ENCODE measurements at regions not wholly inside any gene's neighbourhood (a gene's known extent, or its start where the extent isn't known, plus 50 kb on each side); places are given as distances from the start of the nearest gene placed in this dataset.
"Not testable (repeated sequence)": the region's sequence is repeated elsewhere in the genome, so short reads cannot be mapped to it uniquely, and the experiment has no call there.

DNA sequence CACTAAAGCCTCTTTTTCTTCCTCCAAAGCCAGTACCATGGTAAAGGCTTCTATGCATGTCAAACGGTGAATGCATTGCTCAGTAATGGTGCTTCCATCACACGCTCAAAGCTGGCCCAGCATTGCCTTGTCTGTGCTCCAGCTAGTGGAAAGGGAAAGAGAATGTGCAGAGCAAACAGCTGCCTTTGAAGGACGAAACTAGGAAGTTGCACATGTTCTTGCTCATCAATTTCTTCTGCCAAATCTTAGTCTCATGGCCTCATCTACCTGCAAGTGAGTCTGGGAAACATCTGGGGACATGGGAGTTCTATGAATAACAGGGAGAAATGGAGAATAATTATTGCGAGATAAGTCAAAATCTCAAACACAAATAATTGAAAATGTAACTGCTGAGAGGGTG is 216.5 kb upstream of the SSTR4 start:
- DNase-seq (ENCODE audit: low read depth), result no peak

DNA sequence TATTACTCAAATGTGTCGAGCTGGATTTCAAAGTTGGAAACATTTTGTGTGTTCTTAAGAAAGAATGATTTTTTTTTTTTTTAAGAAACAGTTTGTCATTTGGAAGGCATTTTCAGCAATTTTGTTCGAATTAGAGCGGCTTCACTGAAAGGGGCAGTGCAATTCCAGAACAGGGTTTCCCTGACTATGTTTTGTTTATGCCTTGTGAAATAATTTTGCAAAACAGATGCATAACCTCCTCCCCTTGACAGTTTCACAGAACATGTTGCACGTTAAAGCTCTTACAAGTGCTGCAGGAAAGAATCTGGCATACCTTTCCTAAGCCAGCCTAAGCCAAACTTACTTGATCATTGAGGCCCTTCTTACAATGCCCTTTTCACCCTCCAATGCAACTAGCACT is 216.0 kb upstream of the SSTR4 start:
- DNase-seq (ENCODE audit: low read depth), result no peak

- DNase-seq (ENCODE audit: low read depth), result no peak
Observed at GRCh38 chr20:22819784-22820183, 215.3 kb upstream of the SSTR4 start.

DNA sequence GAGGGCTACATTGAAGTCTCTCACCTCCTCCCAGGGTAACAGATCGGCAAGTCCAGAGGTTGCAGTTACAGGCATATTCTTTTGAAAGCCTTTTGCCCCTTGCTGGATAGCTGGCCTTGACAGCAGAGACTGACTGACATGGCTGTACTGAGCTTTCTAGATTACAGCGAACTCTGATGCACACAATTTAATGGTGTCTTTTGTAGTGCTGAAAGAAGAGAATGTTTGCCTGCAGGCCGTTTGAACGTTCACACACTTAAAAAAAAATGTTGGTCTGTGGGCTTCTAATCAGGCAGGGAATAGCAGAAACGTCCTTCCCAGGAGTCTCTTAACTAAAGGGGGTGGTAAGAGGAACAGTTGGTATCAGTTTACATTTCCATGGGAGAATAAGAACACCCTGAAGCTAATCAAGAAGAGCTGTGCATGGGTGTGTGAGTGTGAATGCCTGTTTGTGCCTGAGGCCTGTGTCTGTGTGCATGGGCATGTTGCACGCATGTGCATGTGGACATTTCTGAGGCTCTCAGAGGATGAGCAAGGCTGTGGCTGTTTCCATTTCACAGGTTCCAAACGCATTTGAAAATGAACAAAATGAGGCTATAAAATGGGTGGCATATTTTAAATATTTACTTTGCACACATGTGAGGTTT is 213.9 kb upstream of the SSTR4 start:
- peak; percentile 10 for DNase-seq (ENCODE audit: low read depth)

DNA sequence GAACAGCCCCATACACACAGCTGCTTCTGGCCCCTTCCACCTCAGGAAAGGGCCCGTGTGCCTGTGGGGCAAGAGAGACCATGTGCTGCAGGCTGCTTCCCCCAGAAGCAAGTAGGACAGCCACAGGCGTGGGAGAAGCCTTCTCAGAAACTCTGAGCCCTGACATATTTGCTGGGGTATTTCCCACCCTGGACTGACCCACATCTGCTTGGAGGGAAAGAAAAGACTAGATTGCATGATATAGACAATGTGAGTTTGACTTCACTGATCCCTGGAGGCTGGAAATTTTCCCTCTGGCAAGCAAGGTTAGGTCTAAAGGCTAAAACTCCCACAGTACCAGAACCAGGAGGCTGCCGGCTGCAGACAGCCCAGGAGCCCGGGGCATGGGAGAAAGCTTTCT is 213.3 kb upstream of the SSTR4 start:
- no peak for DNase-seq (ENCODE audit: low read depth)

- DNase-seq (ENCODE audit: low read depth), result no peak
Observed at GRCh38 chr20:22823119-22823518, 212.0 kb upstream of the SSTR4 start.

- DNase-seq (ENCODE audit: low read depth), result no peak
Observed at GRCh38 chr20:22824077-22824476, 211.0 kb upstream of the SSTR4 start.

- DNase-seq (ENCODE audit: low read depth), result no peak
Observed at GRCh38 chr20:22825076-22825475, 210.0 kb upstream of the SSTR4 start.

- DNase-seq (ENCODE audit: low read depth), result no peak
Observed at GRCh38 chr20:22825546-22825945, 209.6 kb upstream of the SSTR4 start.

DNA sequence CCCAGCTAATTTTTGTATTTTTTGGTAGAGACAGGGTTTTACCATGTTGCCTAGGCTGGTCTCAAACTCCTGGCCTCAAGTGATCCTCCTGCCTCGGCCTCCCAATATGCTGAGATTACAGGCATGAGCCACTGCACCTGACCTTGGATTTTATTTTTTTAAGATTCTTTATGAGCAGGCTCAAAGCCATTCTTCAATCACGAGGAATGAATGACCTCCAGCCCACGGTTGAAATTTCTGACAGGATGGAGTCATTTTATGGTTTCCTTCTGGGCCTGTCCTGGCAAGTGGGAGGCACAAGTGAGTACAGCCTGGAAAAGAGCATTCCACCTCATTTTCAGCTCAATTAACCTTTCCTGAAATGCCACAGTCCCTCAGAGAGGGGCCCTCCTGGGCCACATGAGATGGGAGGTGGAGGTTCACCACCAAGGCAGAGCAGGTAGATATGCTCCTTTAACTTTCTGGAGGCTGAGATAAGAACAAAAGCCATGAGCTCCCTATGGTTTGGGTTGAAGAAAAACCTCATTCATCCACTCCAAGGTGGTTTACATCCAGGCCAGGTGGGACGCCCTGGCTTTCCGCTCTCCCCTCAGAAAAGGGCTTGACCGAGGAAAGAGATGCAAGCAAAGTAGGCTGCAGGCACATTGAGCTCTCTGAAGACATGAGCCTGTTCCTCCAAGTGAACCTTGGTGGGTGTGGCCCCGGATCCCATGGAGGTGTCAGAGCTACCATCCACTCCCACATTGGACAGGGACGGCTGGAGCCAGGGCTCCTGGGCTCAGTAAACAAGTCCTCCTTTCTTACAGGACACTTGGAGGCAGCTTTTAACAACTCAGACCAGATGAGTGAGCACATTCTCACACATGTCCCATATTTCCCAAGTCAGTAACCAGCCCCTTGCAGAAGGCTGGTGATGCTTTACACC is 208.5 kb upstream of the SSTR4 start:
- no peak for DNase-seq (ENCODE audit: low read depth)

- no peak for DNase-seq (ENCODE audit: low read depth)
Observed at GRCh38 chr20:22827916-22828315, 207.2 kb upstream of the SSTR4 start.

- DNase-seq (ENCODE audit: low read depth), result no peak
Observed at GRCh38 chr20:22829356-22829755, 205.8 kb upstream of the SSTR4 start.

DNA sequence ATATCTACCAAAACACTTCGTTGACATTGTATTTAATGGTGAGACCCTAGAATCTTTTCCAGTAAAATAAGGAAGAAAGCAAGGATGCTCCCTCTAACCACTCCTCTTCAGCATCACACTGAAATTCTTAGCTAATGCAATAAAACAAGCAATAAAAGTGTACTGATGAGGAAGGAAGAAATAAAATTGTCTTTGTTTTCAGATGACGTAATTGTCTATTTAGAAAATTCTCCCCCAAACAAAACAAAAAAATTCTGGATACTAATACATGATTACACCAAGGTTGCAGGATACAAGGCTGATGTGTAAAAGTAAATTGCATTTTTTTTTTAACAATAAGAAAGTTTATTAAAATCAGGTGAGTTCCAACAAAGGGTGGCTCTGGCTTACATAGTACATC is 205.0 kb upstream of the SSTR4 start:
- DNase-seq (ENCODE audit: low read depth), result no peak

DNA sequence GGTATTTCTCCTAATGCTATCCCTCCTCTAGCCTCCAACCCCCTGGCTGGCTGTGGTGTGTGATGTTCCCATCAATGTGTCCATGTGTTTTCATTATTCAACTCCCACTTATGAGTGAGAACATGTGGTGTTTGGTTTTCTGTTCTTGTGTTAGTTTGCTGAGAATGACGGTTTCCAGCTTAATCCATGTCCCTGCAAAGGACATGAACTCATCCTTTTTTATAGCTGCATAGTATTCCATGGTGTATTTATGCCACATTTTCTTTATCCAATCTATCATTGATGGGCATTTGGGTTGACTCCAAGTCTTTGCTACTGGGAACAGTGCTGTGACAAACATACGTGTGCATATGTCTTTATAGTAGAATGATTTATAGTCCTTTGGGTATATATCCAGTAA is 204.4 kb upstream of the SSTR4 start:
- DNase-seq (ENCODE audit: low read depth), result not testable (repeated sequence)

GRCh38 chr20:22833851-22834250 is 201.3 kb upstream of the SSTR4 start:
- peak; percentile 11 for DNase-seq (ENCODE audit: low read depth)

DNA sequence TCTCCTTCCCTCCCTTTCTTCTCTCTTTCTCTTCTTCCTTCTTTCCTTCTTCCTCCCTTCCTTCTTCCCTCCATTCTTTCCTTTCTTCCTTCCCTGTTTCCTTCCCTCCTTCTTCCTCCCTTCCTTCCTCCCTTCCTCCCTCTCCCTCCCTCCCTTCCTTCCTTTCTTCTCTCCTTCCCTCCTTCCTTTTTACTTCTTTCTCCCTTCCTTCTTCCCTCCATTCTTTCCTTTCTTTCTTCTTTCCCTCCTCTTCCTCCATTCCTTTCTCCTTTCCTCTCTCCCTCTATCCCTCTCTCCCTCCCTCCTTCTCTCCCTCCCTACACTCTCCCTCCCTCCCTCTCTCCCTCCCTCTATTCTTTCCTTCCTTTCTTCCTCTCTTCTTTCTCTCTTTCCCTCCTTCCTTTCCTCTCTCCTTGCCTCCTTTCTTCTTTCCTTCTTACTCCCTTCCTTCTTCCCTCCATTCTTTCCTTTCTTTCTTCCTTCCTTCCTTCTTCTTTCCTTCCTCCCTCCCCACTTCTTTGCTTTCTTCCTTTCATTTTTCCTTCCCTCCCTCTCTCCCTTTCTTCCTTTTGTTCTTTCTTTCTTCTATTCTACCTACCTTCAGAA is 200.4 kb upstream of the SSTR4 start:
- DNase-seq (ENCODE audit: low read depth), result no peak

- peak; percentile 89 for DNase-seq (ENCODE audit: low read depth)
Observed at GRCh38 chr20:22836211-22836610, 198.9 kb upstream of the SSTR4 start.

DNA sequence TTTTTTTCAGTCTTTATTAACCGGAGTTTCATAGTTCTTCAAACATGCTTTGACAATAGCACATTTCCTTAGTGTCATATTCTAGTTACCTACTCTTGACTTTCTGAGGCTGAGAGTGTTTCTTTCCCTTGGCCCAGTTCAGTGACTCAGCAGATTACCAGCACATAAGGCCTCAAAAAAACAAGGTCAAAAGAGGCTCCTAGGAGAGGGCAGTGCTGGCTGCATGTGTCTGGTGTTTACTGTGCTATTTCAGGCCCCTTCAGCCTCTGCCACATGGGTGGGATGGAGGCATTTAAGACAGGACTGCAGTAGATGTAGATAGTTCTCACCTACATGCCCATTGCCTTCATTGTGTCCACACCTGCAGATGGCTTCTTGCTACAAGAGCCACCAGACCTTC is 198.2 kb upstream of the SSTR4 start:
- peak; percentile 57 for DNase-seq (ENCODE audit: low read depth)

- DNase-seq (ENCODE audit: low read depth), result no peak
Observed at GRCh38 chr20:22838001-22838400, 197.1 kb upstream of the SSTR4 start.

- DNase-seq (ENCODE audit: low read depth), result no peak
Observed at GRCh38 chr20:22841846-22842245, 193.3 kb upstream of the SSTR4 start.

DNA sequence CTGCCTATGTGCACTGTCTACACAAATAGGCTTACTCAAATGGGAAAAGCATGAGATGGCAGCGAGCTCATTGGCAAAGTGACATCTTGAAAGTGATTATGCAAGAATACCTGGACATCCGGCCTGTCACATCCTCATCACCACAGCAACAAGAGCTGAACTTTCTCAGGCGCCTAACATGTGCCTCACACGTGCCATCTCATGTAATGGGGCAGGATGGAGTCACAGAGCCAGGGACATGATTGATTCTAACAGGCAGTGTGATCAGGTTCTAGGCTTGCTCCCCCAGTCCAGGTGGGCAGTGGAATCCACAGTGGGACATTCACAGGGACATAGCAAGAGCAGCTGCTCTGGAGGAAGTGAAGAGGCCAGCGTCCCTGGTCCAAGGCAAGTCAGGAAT is 192.3 kb upstream of the SSTR4 start:
- DNase-seq (ENCODE audit: low read depth), result no peak

DNA sequence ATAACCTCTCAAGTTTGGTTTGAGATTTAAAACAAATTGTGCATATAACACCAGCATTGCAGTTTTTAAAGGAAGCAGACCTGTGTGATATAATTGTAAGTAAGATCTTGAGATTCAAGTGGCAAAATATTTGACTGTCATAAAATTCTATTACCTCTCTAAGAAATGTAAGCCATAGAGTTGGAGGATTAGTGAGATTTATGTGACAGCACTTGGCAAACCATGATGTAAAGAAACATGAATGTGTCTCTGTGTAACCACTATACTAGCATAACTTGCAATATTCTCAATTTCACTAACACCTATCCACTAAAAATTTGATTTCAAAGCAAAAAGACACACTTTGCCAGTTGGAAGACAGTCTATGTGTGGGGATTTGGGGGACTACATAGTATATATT is 190.2 kb upstream of the SSTR4 start:
- no peak for DNase-seq (ENCODE audit: low read depth)

GRCh38 chr20:22846863-22847262 is 188.2 kb upstream of the SSTR4 start:
- no peak for DNase-seq (ENCODE audit: low read depth)

All from EH (cell line).